ENCODE measurements at regions not wholly inside any gene's neighbourhood (a gene's known extent, or its start where the extent isn't known, plus 50 kb on each side); places are given as distances from the start of the nearest gene placed in this dataset.

GRCh38 chr14:98999901-99000300 lies 272.1 kb downstream of the BCL11B start:
- Mint-ChIP-seq H3K27ac (no peak overlapping the region), H3K4me3 (no peak overlapping the region), H3K27me3 (no peaks in the 10 kb centered on the region), H3K36me3 (ENCODE audit: insufficient read depth) (no peaks in the 10 kb centered on the region), H3K9me3 (no peaks in the 10 kb centered on the region), H3K4me1 (ENCODE audit: low read depth in 2 of 2) (no peaks in the 10 kb centered on the region)
- ATAC-seq (replicated peaks) = no peak
- no peak for DNase-seq

- H3K9me3 Mint-ChIP-seq = no peaks in the 10 kb centered on the region
- H3K4me1 Mint-ChIP-seq (ENCODE audit: low read depth in 2 of 2) = no peaks in the 10 kb centered on the region
- no peak for ATAC-seq (replicated peaks)
- no peak for DNase-seq
- no peak overlapping the region for H3K27ac Mint-ChIP-seq
- H3K27me3 Mint-ChIP-seq = no peaks in the 10 kb centered on the region
- no peaks in the 10 kb centered on the region for H3K36me3 Mint-ChIP-seq (ENCODE audit: insufficient read depth)
- no peak overlapping the region for H3K4me3 Mint-ChIP-seq
These were observed 270.8 kb downstream of the BCL11B start for GRCh38 chr14:99001241-99001640.

- H3K4me1 Mint-ChIP-seq (ENCODE audit: low read depth in 2 of 2) = no peaks in the 10 kb centered on the region
- no peak overlapping the region for H3K27ac Mint-ChIP-seq
- peaks cover 0 to 11% of the 10 kb centered on the region in 2 donors for H3K27me3 Mint-ChIP-seq
- no peak for ATAC-seq (replicated peaks)
- no peaks in the 10 kb centered on the region for H3K9me3 Mint-ChIP-seq
- H3K36me3 Mint-ChIP-seq (ENCODE audit: insufficient read depth) = no peaks in the 10 kb centered on the region
- H3K4me3 Mint-ChIP-seq = no peak overlapping the region
- DNase-seq = no peak
These were observed 268.4 kb downstream of the BCL11B start for GRCh38 chr14:99003646-99004045.

GRCh38 chr14:99004112-99004511 lies 267.9 kb downstream of the BCL11B start:
- H3K27me3 Mint-ChIP-seq = peaks cover 0 to 14% of the 10 kb centered on the region in 2 donors
- no peak for DNase-seq
- no peak overlapping the region for H3K4me3 Mint-ChIP-seq
- H3K9me3 Mint-ChIP-seq = no peaks in the 10 kb centered on the region
- H3K36me3 Mint-ChIP-seq (ENCODE audit: insufficient read depth) = no peaks in the 10 kb centered on the region
- no peak overlapping the region for H3K27ac Mint-ChIP-seq
- no peak for ATAC-seq (replicated peaks)
- H3K4me1 Mint-ChIP-seq (ENCODE audit: low read depth in 2 of 2) = no peaks in the 10 kb centered on the region

GRCh38 chr14:99006276-99006675 lies 265.7 kb downstream of the BCL11B start:
- H3K9me3 Mint-ChIP-seq = no peaks in the 10 kb centered on the region
- DNase-seq = no peak
- ATAC-seq (replicated peaks) = no peak
- H3K4me1 Mint-ChIP-seq (ENCODE audit: low read depth in 2 of 2) = peaks cover 0 to 6% of the 10 kb centered on the region in 2 donors
- H3K27ac Mint-ChIP-seq = no peak overlapping the region
- H3K27me3 Mint-ChIP-seq = peaks cover 0 to 14% of the 10 kb centered on the region in 2 donors
- H3K36me3 Mint-ChIP-seq (ENCODE audit: insufficient read depth) = no peaks in the 10 kb centered on the region
- no peak overlapping the region for H3K4me3 Mint-ChIP-seq

GRCh38 chr14:99007795-99008194 lies 264.2 kb downstream of the BCL11B start:
- Mint-ChIP-seq H3K4me1 (ENCODE audit: low read depth in 2 of 2) (peaks cover 0 to 6% of the 10 kb centered on the region in 2 donors), H3K36me3 (ENCODE audit: insufficient read depth) (no peaks in the 10 kb centered on the region), H3K4me3 (no peak overlapping the region), H3K27me3 (peaks cover 0 to 14% of the 10 kb centered on the region in 2 donors), H3K9me3 (no peaks in the 10 kb centered on the region), H3K27ac (no peak overlapping the region)
- DNase-seq (no peak), ATAC-seq (replicated peaks) (no peak)

GRCh38 chr14:99009871-99010270 lies 262.1 kb downstream of the BCL11B start:
- peak overlapping the region; percentile 28 to 63 for H3K27ac Mint-ChIP-seq
- DNase-seq (no peak), ATAC-seq (replicated peaks) (no peak)
- no peaks in the 10 kb centered on the region for H3K9me3 Mint-ChIP-seq
- H3K4me3 Mint-ChIP-seq = no peak overlapping the region
- H3K27me3 Mint-ChIP-seq = peaks cover 0 to 14% of the 10 kb centered on the region in 2 donors
- H3K36me3 Mint-ChIP-seq (ENCODE audit: insufficient read depth) = no peaks in the 10 kb centered on the region
- H3K4me1 Mint-ChIP-seq (ENCODE audit: low read depth in 2 of 2) = peaks cover 3 to 6% of the 10 kb centered on the region in 2 donors

GRCh38 chr14:99011385-99011784 lies 260.6 kb downstream of the BCL11B start:
- no peaks in the 10 kb centered on the region for H3K36me3 Mint-ChIP-seq (ENCODE audit: insufficient read depth)
- H3K4me1 Mint-ChIP-seq (ENCODE audit: low read depth in 2 of 2) = peaks cover 3 to 6% of the 10 kb centered on the region in 2 donors
- H3K9me3 Mint-ChIP-seq = no peaks in the 10 kb centered on the region
- ATAC-seq (replicated peaks) (no peak), DNase-seq (no peak)
- H3K27ac Mint-ChIP-seq = no peak overlapping the region
- H3K4me3 Mint-ChIP-seq = no peak overlapping the region
- H3K27me3 Mint-ChIP-seq = peaks cover 0 to 14% of the 10 kb centered on the region in 2 donors

- H3K27ac Mint-ChIP-seq = no peak overlapping the region
- ATAC-seq (replicated peaks) (no peak), DNase-seq (no peak)
- no peaks in the 10 kb centered on the region for H3K9me3 Mint-ChIP-seq
- no peaks in the 10 kb centered on the region for H3K36me3 Mint-ChIP-seq (ENCODE audit: insufficient read depth)
- H3K27me3 Mint-ChIP-seq = peaks cover 0 to 13% of the 10 kb centered on the region in 2 donors
- H3K4me3 Mint-ChIP-seq = no peak overlapping the region
- H3K4me1 Mint-ChIP-seq (ENCODE audit: low read depth in 2 of 2) = peaks cover 3 to 9% of the 10 kb centered on the region in 2 donors
These were observed 259.3 kb downstream of the BCL11B start for GRCh38 chr14:99012703-99013102.

- no peak for DNase-seq
- no peak for ATAC-seq (replicated peaks)
- Mint-ChIP-seq H3K36me3 (ENCODE audit: insufficient read depth) (no peaks in the 10 kb centered on the region), H3K4me3 (no peak overlapping the region), H3K27ac (no peak overlapping the region), H3K4me1 (ENCODE audit: low read depth in 2 of 2) (peaks cover 11 to 13% of the 10 kb centered on the region in 2 donors), H3K9me3 (no peaks in the 10 kb centered on the region), H3K27me3 (no peaks in the 10 kb centered on the region)
These were observed 256.2 kb downstream of the BCL11B start for GRCh38 chr14:99015833-99016232.

GRCh38 chr14:99023371-99023770 lies 248.6 kb downstream of the BCL11B start:
- peaks cover 26 to 27% of the 10 kb centered on the region in 2 donors for H3K4me1 Mint-ChIP-seq (ENCODE audit: low read depth in 2 of 2)
- no peak overlapping the region for H3K27ac Mint-ChIP-seq
- H3K27me3 Mint-ChIP-seq = no peaks in the 10 kb centered on the region
- ATAC-seq (replicated peaks) (no peak), DNase-seq (no peak)
- H3K4me3 Mint-ChIP-seq = no peak overlapping the region
- no peaks in the 10 kb centered on the region for H3K36me3 Mint-ChIP-seq (ENCODE audit: insufficient read depth)
- H3K9me3 Mint-ChIP-seq = no peaks in the 10 kb centered on the region

GRCh38 chr14:99024926-99025325 lies 247.1 kb downstream of the BCL11B start:
- Mint-ChIP-seq H3K4me3 (no peak overlapping the region), H3K27ac (no peak overlapping the region), H3K4me1 (ENCODE audit: low read depth in 2 of 2) (peaks cover 25 to 27% of the 10 kb centered on the region in 2 donors), H3K9me3 (no peaks in the 10 kb centered on the region), H3K36me3 (ENCODE audit: insufficient read depth) (no peaks in the 10 kb centered on the region), H3K27me3 (no peaks in the 10 kb centered on the region)
- DNase-seq = no peak
- no peak for ATAC-seq (replicated peaks)

GRCh38 chr14:99025418-99025817 lies 246.6 kb downstream of the BCL11B start:
- Mint-ChIP-seq H3K9me3 (no peaks in the 10 kb centered on the region), H3K27me3 (no peaks in the 10 kb centered on the region), H3K27ac (no peak overlapping the region), H3K4me1 (ENCODE audit: low read depth in 2 of 2) (peaks cover 20 to 23% of the 10 kb centered on the region in 2 donors), H3K36me3 (ENCODE audit: insufficient read depth) (no peaks in the 10 kb centered on the region), H3K4me3 (no peak overlapping the region)
- ATAC-seq (replicated peaks) (no peak), DNase-seq (no peak)

GRCh38 chr14:99026471-99026870 lies 245.5 kb downstream of the BCL11B start:
- H3K4me3 Mint-ChIP-seq = no peak overlapping the region
- DNase-seq = no peak

GRCh38 chr14:99028041-99028440 lies 244.0 kb downstream of the BCL11B start:
- Mint-ChIP-seq H3K4me3 (no peak overlapping the region), H3K27ac (no peak overlapping the region), H3K9me3 (no peaks in the 10 kb centered on the region), H3K27me3 (no peaks in the 10 kb centered on the region), H3K36me3 (ENCODE audit: insufficient read depth) (no peaks in the 10 kb centered on the region), H3K4me1 (ENCODE audit: low read depth in 2 of 2) (peaks cover 9 to 10% of the 10 kb centered on the region in 2 donors)
- DNase-seq = no peak
- ATAC-seq (replicated peaks) = no peak

More at GRCh38 chr14:99026471-99026870, 245.5 kb downstream of the BCL11B start:
- peak overlapping the region; percentile 1 to 15 for H3K27ac Mint-ChIP-seq
- no peaks in the 10 kb centered on the region for H3K36me3 Mint-ChIP-seq (ENCODE audit: insufficient read depth)
- H3K4me1 Mint-ChIP-seq (ENCODE audit: low read depth in 2 of 2) = peaks cover 15 to 16% of the 10 kb centered on the region in 2 donors
- ATAC-seq (replicated peaks) = no peak
- H3K9me3 Mint-ChIP-seq = no peaks in the 10 kb centered on the region
- no peaks in the 10 kb centered on the region for H3K27me3 Mint-ChIP-seq
